Memory B cell (primary cell): ENCODE measurements at regions not wholly inside any gene's neighbourhood (a gene's known extent, or its start where the extent isn't known, plus 50 kb on each side); places are given as distances from the start of the nearest gene placed in this dataset.
"Not testable (repeated sequence)": the region's sequence is repeated elsewhere in the genome, so short reads cannot be mapped to it uniquely, and the experiment has no call there.

Source experiments
- ATAC-seq: fragments of 150-1000 bp; cut with Tn5 transposase; 2 replicates; pipeline ENCODE4 v1.10.0; 2021; ENCODE audit warnings: low read depth, mild to moderate bottlenecking, moderate library complexity
- DNase-seq, 2 donors: peaks; one replicate each; pipeline ENCODE4 v3.0.0; 2022; ENCODE audit warnings: low spot score in 2 of 2
- H3K27ac Mint-ChIP-seq: one replicate; pipeline ENCODE4 v1.8.0; 2022; ENCODE audit warnings: mild to moderate bottlenecking, moderate library complexity, mixed read lengths
- H3K27me3 Mint-ChIP-seq: one replicate; pipeline ENCODE4 v1.8.0; 2022; ENCODE audit warnings: mixed read lengths
- H3K36me3 Mint-ChIP-seq: one replicate; pipeline ENCODE4 v1.8.0; 2022; ENCODE audit warnings: mild to moderate bottlenecking, mixed read lengths
- H3K4me1 Mint-ChIP-seq: one replicate; pipeline ENCODE4 v1.8.0; 2022; ENCODE audit warnings: mixed read lengths
- H3K4me3 Mint-ChIP-seq: one replicate; pipeline ENCODE4 v1.8.0; 2022; ENCODE audit warnings: mild to moderate bottlenecking, moderate library complexity, mixed read lengths
- H3K9me3 Mint-ChIP-seq: one replicate; pipeline ENCODE4 v1.8.0; 2022; ENCODE audit warnings: mixed read lengths

DNA sequence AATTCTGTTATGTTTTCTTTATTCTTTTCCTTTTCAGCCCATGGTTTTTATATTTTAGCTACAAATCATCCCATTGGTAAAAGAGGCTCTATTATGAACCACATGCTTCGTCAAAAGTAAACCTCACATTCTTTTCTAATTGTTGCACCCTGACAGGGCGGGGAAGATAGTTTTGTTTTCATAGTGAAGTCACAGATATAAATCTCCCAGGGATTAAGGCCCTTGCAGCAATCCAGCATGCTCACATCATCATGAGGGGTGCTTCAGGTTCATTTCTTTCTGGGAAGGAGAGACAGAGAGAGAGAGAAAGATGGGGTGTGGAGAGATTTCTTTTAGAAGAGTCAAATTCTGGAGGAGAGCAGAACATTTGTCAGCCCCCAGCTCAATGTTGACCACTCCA lies 124.5 kb upstream of the CDC42EP3 start:
- DNase-seq = no peak

DNA sequence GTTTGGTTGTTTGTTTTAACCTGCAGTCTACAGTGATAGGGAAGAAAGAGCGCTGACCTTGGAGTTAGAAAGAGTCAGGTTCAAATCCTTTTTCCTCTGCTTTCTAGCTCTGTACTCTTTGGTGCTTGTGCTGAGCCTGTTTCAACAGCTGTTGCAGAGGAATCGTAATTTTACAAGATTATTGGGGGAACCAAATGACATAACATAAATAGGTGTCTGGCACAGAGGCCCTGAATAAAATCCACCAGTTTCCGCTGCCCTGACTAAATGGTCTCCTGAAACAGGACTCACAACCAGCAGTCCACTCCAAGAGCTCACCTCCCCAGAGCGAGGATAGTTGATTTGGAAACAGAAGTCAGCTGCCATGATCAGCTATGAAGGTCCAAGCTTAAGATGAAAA lies 125.0 kb upstream of the CDC42EP3 start:
- no peaks in the 10 kb centered on the region for H3K9me3 Mint-ChIP-seq
- H3K36me3 Mint-ChIP-seq = no peaks in the 10 kb centered on the region
- no peak overlapping the region for H3K27ac Mint-ChIP-seq
- H3K4me3 Mint-ChIP-seq = no peak overlapping the region
- no peaks in the 10 kb centered on the region for H3K27me3 Mint-ChIP-seq
- ATAC-seq = no peak
- no peak for DNase-seq
- peaks cover 12% of the 10 kb centered on the region for H3K4me1 Mint-ChIP-seq

More for the DNA sequence above, 124.5 kb upstream of the CDC42EP3 start:
- H3K27me3 Mint-ChIP-seq = no peaks in the 10 kb centered on the region
- H3K4me1 Mint-ChIP-seq = peaks cover 12% of the 10 kb centered on the region
- H3K27ac Mint-ChIP-seq = no peak overlapping the region
- no peaks in the 10 kb centered on the region for H3K36me3 Mint-ChIP-seq
- no peak for ATAC-seq
- no peaks in the 10 kb centered on the region for H3K9me3 Mint-ChIP-seq
- no peak overlapping the region for H3K4me3 Mint-ChIP-seq

DNA sequence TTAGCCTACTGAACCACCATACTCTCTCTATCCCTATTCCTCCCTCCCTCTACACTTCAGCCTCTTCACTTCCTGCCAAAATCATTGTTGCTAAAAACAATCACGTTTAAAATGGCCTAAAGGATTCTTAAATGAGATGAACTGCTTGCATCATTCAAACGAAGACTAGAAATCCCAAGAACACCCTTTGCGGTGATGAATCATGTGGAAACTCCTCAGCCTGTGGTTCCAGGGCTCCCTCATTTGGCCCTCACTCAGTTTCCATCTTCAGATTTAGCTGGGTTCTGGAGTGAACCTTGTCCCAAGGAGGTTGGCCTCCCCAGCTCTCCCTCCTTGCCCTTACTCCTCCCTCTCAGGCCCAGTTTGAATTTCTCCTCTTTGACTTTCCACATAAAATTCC lies 125.6 kb upstream of the CDC42EP3 start:
- no peak for ATAC-seq
- Mint-ChIP-seq H3K27me3 (no peaks in the 10 kb centered on the region), H3K4me1 (peaks cover 12% of the 10 kb centered on the region)

DNA sequence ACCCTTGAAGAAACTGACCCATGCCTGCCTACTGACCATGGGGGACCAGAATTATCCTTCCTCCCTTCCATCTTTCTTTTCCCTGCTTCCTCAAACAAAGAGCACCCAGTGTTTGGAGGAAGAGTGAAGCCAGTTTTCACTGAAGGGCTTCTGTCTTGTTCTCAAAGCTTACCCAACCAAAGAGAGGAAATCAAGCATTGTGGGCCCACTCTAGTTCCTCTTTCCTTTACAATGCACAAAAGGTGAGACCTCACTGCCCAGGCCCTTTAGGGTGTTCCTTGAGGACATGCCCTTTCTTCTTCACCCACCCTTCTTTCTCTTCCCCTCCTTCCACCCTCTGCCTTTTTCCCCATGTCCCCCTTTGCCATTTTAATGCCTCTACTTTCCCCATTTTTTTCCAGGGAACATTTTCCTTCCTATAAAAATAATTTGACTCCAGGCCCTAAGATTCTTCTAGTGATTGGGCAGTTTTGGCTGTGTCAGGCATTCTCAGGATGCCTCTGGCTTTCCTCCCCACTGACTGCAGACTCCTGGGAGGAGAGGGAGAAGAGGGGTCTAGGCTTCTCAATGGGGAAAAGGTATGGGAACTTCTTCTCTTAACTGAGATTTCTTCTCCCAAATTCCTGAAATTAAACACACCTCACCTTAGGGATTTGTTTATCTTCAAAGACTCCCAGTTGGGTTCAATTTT lies 126.6 kb upstream of the RMDN2 start:
- Mint-ChIP-seq H3K27me3 (no peaks in the 10 kb centered on the region), H3K4me1 (peaks cover 12% of the 10 kb centered on the region), H3K36me3 (no peaks in the 10 kb centered on the region), H3K9me3 (no peaks in the 10 kb centered on the region), H3K4me3 (no peak overlapping the region), H3K27ac (no peak overlapping the region)
- peak; percentile 100 for ATAC-seq
- peak in 1 of 2 donors; percentile 14 for DNase-seq

More for the DNA sequence above, 125.6 kb upstream of the CDC42EP3 start:
- Mint-ChIP-seq H3K9me3 (no peaks in the 10 kb centered on the region), H3K36me3 (no peaks in the 10 kb centered on the region), H3K27ac (no peak overlapping the region), H3K4me3 (no peak overlapping the region)
- DNase-seq = no peak

DNA sequence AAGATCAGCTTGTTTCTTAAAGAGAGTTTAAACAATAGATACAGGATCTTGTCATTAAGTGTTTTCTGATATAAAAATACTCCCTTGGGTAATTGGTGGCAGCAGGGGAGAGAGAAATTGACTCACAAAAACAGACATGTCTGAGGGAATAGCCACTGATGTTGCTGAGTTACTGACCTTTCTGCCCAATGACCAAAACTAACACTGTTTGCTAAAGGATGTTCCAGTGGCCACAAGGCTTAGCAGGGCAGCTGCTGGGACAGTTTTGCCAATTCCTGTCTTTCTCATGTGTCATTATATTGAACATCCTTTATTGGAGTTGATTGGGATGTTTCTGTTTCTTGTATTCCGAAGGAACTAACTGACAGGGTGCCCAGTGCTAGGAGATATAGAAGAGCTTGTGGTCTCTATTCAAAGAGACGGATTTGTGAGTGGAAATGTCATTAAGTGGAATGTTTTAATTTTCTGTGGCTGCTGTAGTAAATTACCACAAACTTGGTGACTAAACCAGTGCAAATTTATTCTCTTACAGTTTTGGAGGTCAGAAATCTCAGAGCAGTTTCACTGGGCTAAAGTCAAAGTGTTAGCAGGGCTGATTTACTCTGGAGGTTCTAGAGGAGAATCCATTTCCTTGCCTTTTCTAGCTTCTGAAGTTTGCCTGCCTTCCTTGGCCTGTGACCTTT lies 124.8 kb upstream of the RMDN2 start:
- DNase-seq (no peak), ATAC-seq (no peak)
- H3K9me3 Mint-ChIP-seq = no peaks in the 10 kb centered on the region
- H3K27me3 Mint-ChIP-seq = no peaks in the 10 kb centered on the region
- H3K36me3 Mint-ChIP-seq = no peaks in the 10 kb centered on the region
- no peak overlapping the region for H3K27ac Mint-ChIP-seq
- H3K4me1 Mint-ChIP-seq = peaks cover 12% of the 10 kb centered on the region
- H3K4me3 Mint-ChIP-seq = no peak overlapping the region

DNA sequence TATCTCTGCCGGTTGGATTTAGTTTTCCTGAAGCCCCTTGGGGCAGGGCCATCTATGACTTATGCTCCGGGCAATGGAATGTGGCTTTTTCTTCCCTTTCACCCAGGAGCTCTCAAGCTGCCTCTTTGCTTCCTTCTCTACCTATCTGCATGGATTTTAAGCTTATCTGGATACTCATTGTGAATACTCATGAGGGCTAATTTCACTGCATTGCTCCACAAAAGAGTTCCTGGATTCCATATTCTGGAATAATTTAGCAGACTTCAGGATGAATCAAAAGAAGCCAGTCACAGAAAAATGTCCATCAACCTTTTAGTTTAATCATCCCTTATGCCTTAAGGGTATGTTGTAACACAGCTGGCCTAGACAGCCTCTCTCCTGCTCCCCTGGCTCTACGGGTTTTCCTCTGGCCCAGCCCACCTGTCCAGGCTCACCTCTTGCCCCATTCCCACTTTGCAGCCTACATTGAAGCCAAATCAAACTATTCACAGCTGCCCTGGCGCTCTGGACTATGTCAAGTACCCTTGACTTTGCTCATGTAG lies 122.8 kb upstream of the RMDN2 start:
- Mint-ChIP-seq H3K9me3 (no peaks in the 10 kb centered on the region), H3K27ac (no peak overlapping the region), H3K27me3 (no peaks in the 10 kb centered on the region), H3K4me1 (peaks cover 12% of the 10 kb centered on the region), H3K36me3 (peaks cover 1% of the 10 kb centered on the region), H3K4me3 (no peak overlapping the region)
- ATAC-seq = no peak
- no peak for DNase-seq

DNA sequence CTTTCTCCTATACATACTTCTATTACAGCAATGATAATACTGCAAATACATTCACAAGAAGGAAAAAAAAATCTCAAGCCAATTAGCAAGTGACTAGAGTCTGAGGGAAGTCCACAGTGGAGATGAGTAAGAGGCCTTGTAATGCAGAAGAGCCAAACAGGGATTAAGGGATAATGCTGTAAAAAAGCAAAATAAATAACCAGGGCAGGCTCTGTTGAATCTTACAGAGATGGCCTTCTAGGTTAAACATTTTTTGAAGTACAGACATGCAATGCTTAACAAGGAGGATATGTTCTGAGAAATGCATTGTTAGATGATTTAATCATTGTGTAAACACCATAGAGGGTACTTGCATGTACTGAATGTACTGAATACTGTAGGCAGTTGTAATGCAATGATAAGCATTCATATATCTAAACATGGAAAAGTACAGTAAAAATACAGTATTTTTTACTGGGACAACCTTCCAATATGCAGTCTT lies 122.1 kb upstream of the RMDN2 start:
- Mint-ChIP-seq H3K36me3 (peaks cover 1% of the 10 kb centered on the region), H3K4me3 (no peak overlapping the region), H3K9me3 (peaks cover 2% of the 10 kb centered on the region), H3K4me1 (peaks cover 9% of the 10 kb centered on the region), H3K27me3 (no peaks in the 10 kb centered on the region), H3K27ac (no peak overlapping the region)
- DNase-seq = no peak
- ATAC-seq = no peak

DNA sequence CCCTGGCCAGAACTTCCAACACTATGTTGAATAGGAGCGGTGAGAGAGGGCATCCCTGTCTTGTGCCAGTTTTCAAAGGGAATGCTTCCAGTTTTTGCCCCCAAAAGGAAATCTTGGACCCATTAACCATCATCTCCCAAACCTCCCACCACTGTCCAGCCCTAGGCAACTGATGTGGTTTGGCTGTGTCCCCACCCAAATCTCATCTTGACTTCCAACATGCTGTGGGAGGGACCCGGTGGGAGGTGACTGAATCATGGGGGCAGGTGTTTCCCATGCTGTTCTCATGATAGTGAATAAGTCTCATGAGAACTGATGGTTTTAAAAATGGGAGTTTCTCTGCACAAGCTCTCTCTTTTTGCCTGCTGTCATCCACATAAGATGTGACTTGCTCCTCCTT lies 119.1 kb upstream of the RMDN2 start:
- not testable (repeated sequence) for ATAC-seq, H3K9me3 Mint-ChIP-seq, H3K27me3 Mint-ChIP-seq, H3K36me3 Mint-ChIP-seq, H3K27ac Mint-ChIP-seq, DNase-seq, H3K4me3 Mint-ChIP-seq, H3K4me1 Mint-ChIP-seq

DNA sequence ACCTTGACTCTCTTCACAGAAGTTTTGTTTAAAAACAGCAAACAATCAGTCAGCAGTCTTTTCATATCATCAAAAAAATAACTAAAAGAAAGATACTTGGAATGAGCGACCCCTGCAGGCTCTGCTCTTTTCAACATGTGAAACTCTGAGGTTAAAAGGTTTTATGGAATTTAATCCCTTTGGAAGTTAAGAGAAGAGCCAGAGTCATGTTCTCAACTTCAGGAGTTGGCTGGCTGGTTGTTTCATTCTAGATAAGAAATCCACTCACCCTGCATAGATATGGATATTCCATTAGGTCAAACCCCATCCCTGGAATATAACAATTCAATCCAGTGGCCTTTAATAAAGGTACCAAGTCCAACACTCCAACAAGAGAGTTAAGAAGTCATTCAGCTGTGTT lies 115.6 kb upstream of the RMDN2 start:
- no peaks in the 10 kb centered on the region for H3K27me3 Mint-ChIP-seq
- no peak for DNase-seq
- no peak overlapping the region for H3K4me3 Mint-ChIP-seq
- H3K36me3 Mint-ChIP-seq = peaks cover 1% of the 10 kb centered on the region
- ATAC-seq = no peak
- H3K27ac Mint-ChIP-seq = no peak overlapping the region
- H3K4me1 Mint-ChIP-seq = peaks cover 10% of the 10 kb centered on the region
- H3K9me3 Mint-ChIP-seq = peaks cover 4% of the 10 kb centered on the region

DNA sequence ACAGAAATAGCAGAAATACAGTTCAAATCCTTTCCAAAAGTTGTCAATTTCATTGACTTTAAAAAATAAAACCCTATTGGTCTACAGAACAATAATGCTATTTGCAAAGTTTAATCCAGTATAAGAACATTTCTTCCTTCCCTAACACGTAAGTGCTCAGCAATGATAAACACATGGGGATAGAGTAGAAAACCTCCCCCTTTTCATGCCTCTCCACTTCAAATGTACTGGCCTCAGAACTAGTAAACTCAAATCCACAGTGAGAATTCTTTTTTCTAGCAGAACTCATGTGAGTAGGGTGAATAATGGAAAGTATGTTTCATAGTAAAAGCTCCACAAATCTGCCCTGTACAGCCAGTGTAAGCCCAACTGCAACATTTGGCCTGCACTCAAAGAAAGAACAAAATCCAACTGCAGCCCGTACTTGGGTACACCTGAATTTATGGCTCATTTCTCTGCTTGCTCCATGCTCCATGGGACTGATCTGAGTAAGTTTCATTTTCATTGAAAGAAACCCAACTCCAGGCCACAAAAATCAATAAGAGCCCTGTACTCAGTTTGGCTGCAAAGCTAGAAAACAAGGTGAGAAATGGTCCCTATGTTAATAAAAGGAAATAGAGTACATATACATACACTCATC lies 115.0 kb upstream of the RMDN2 start:
- no peak overlapping the region for H3K27ac Mint-ChIP-seq
- DNase-seq (no peak), ATAC-seq (no peak)
- no peak overlapping the region for H3K4me3 Mint-ChIP-seq
- peaks cover 1% of the 10 kb centered on the region for H3K36me3 Mint-ChIP-seq
- peaks cover 4% of the 10 kb centered on the region for H3K9me3 Mint-ChIP-seq
- H3K4me1 Mint-ChIP-seq = peaks cover 10% of the 10 kb centered on the region
- no peaks in the 10 kb centered on the region for H3K27me3 Mint-ChIP-seq

DNA sequence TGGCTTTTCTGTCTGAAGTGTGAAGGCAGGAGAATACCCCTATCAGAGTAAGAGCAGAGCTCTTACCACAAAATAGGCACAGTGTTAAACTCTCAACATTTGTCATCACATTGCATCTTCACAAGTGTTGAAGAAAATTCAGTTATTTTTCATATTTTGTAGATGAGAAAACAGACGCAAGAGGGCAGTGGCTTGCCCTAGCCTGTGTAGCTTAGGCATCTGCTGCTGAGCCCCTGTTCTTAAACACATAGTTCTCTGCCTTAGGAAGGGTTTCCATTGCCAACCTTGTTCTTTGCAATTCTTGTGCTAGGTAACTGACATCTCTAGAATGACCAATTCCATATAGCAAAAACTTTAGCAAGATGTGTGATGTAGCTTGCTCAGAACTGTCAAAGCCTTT lies 112.7 kb upstream of the RMDN2 start:
- no peaks in the 10 kb centered on the region for H3K27me3 Mint-ChIP-seq
- H3K4me1 Mint-ChIP-seq = peaks cover 10% of the 10 kb centered on the region
- H3K27ac Mint-ChIP-seq = no peak overlapping the region
- H3K36me3 Mint-ChIP-seq = no peaks in the 10 kb centered on the region
- H3K4me3 Mint-ChIP-seq = no peak overlapping the region
- DNase-seq (no peak), ATAC-seq (no peak)
- peaks cover 4% of the 10 kb centered on the region for H3K9me3 Mint-ChIP-seq

DNA sequence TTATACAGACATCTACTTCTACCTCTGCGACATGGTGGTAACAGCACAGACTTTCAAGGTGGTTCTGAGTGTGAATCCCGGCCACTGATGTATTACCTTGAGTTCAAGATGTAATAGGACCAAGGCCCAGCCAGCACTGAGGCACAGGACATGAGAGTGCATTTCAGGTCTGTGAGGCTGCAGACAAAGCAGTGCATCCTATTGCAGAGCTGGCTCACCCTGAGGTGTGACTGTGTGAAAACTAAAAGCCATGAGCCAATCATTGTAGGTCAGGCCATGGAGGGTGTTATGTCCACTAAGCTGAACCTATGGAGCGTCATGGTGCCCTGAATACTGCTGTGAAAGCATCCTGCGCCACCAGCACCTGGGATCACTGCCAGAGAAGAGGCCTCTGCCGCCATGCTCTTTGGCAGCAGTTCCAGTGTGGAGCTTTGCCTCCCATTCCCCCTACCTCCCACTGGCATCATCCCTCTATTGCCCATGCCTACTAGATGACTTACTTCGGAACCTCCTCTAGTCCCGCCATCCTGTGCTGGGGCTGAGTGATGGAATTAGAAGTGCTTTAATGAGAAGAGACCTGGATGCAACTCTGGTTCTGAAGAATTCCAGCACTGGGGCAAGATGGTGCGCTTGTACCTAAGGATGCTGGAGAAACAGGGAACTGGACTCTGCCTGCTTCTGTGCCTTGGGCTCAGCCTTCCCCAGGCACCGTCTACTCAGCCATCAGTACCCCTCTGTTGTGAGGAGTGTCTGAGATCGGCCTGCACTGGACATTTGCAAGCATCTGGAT lies 112.0 kb upstream of the RMDN2 start:
- Mint-ChIP-seq H3K4me1 (peaks cover 10% of the 10 kb centered on the region), H3K36me3 (no peaks in the 10 kb centered on the region), H3K27me3 (no peaks in the 10 kb centered on the region), H3K4me3 (no peak overlapping the region), H3K27ac (no peak overlapping the region), H3K9me3 (peaks cover 2% of the 10 kb centered on the region)
- no peak for ATAC-seq
- DNase-seq = no peak

DNA sequence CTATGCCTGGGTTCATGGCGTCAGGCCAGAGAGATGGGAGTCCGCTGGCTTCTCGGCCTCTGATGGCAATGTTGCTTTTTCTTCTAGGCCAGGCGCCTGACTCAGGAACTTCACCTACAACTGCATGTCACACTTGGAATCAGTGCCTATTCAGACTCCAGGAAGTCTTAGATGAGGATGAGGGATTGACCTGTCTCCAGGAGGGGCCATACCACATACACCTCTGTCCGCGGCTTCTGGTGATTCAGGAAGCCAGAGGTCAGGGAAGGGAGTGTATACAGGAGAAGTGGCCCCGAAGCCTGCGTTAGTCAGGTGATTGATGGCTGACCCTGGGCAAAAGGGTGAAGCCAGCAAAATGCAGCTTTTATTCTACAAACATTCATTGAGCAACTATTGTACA lies 109.1 kb upstream of the RMDN2 start:
- no peaks in the 10 kb centered on the region for H3K4me1 Mint-ChIP-seq
- ATAC-seq (no peak), DNase-seq (no peak)
- H3K4me3 Mint-ChIP-seq = no peak overlapping the region
- H3K27ac Mint-ChIP-seq = no peak overlapping the region
- peaks cover 3% of the 10 kb centered on the region for H3K9me3 Mint-ChIP-seq
- H3K27me3 Mint-ChIP-seq = no peaks in the 10 kb centered on the region
- no peaks in the 10 kb centered on the region for H3K36me3 Mint-ChIP-seq

DNA sequence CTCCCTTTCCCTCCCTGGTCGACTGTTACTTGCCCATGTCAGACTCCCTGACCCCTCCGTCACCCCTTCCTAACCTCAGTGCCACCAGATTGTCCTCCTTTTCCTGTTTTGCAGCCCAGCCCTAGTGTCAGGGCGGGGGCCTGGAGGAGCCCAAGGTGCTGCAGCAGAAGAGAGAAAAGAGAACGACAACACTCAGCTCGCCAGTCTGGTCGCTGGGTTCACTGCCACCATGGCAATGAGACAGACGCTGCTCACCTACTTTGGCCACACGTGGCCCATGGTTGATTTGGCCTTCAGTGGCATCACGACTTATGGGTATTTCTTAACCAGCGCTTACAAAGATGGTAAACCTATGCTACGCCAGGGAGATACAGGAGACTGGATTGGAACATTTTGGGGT lies 108.4 kb upstream of the RMDN2 start:
- H3K36me3 Mint-ChIP-seq = no peaks in the 10 kb centered on the region
- no peaks in the 10 kb centered on the region for H3K27me3 Mint-ChIP-seq
- DNase-seq (no peak), ATAC-seq (no peak)
- H3K9me3 Mint-ChIP-seq = peaks cover 3% of the 10 kb centered on the region
- H3K4me1 Mint-ChIP-seq = no peaks in the 10 kb centered on the region
- no peak overlapping the region for H3K27ac Mint-ChIP-seq
- no peak overlapping the region for H3K4me3 Mint-ChIP-seq
